ENCODE measurements at regions not wholly inside any gene's neighbourhood (a gene's known extent, or its start where the extent isn't known, plus 50 kb on each side); places are given as distances from the start of the nearest gene placed in this dataset.

GRCh38 chr7:64098-64915 lies 128.1 kb upstream of the FAM20C start:
- no peaks in the 10 kb centered on the region; the same call in 1 of the 2 replicates for H3K27me3 Mint-ChIP-seq (ENCODE audit: low read depth)
- CTCF ChIA-PET = interaction anchor here (0.6 to 3.1 kb wide), 23 partner anchors 9 to 203 kb away, joined by 3 to 13 read pairs (median 5); partner anchors contain the start of gene FAM20C
- peak; percentile 64 for DNase-seq (ENCODE audit: low spot score)
- no peaks in the 10 kb centered on the region for H3K9me3 Mint-ChIP-seq
- H3K36me3 Mint-ChIP-seq = no peaks in the 10 kb centered on the region
- H3K4me3 Mint-ChIP-seq = no peak overlapping the region
- H3K4me1 Mint-ChIP-seq = peaks cover 31% of the 10 kb centered on the region
- POLR2A ChIA-PET = no interaction called here
- no peak for TF ChIP-seq E2F4 (CRISPR knock-in tag; IDR thresholded peaks at IDR 0.05; ENCODE audit: borderline replicate concordance, low read depth)
- H3K27ac Mint-ChIP-seq = no peak overlapping the region
- peak; percentile 75 for ATAC-seq

DNA sequence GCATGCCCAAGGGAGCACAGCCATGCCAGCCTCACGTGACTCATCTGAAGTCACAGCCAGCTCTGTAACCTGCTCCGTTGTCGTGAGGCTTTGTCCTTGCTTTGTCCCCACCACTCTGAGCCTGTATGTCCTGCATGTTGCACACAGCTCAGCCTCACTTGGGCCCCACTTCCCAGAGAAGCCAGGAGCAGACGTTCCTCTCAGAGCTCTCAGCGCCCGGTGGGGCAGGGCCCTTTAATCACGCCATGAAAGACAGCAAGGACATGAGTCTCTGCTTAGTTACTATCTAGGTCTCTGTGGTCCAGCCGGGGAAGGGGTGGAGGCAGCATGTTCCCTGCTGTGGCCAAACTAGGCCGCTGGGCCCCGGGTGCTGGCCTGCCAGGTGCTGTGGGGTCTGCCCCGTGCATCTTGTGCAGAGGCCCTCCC lies 127.4 kb upstream of the FAM20C start:
- CTCF ChIA-PET = interaction anchor here (0.8 to 2.9 kb wide), 8 partner anchors 21 to 202 kb away, joined by 3 to 13 read pairs (median 6); no protein-coding TSS in a partner anchor
- no peak overlapping the region for H3K4me3 Mint-ChIP-seq
- POLR2A ChIA-PET = no interaction called here
- TF ChIP-seq NR1H2 (CRISPR knock-in tag; IDR thresholded peaks at IDR 0.05) = no peak
- no peak for TF ChIP-seq ZNF138 (CRISPR knock-in tag; conservative IDR thresholded peaks at IDR 0.05)
- no peak for TF ChIP-seq NFYB (CRISPR knock-in tag; conservative IDR thresholded peaks at IDR 0.05; ENCODE audit: low read depth)
- no peak for TF ChIP-seq FOXP1 (CRISPR knock-in tag; IDR thresholded peaks at IDR 0.05; ENCODE audit: borderline replicate concordance)
- TF ChIP-seq NFE2L1 (CRISPR knock-in tag; IDR thresholded peaks at IDR 0.05) = no peak
- TF ChIP-seq ZNF532 (CRISPR knock-in tag; IDR thresholded peaks at IDR 0.05; ENCODE audit: borderline replicate concordance) = no peak
- TF ChIP-seq, protein P1, sequence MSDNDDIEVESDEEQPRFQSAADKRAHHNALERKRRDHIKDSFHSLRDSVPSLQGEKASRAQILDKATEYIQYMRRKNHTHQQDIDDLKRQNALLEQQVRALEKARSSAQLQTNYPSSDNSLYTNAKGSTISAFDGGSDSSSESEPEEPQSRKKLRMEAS (CRISPR knock-in tag; IDR thresholded peaks at IDR 0.05) = no peak
- no peak for TF ChIP-seq ZNF281 (CRISPR knock-in tag; IDR thresholded peaks at IDR 0.05)
- TF ChIP-seq ZNF423 (CRISPR knock-in tag; IDR thresholded peaks at IDR 0.05) = no peak
- TF ChIP-seq CREB1 (CRISPR knock-in tag; IDR thresholded peaks at IDR 0.05) = no peak
- TF ChIP-seq FOXK1 (CRISPR knock-in tag; IDR thresholded peaks at IDR 0.05) = no peak
- TF ChIP-seq KAT7 (CRISPR knock-in tag; IDR thresholded peaks at IDR 0.05; ENCODE audit: borderline replicate concordance) = no peak
- no peak for TF ChIP-seq JAZF1 (CRISPR knock-in tag; IDR thresholded peaks at IDR 0.05)
- TF ChIP-seq CDX4 (CRISPR knock-in tag; IDR thresholded peaks at IDR 0.05; ENCODE audit: borderline replicate concordance) = no peak
- no peak for TF ChIP-seq ZNF317 (CRISPR knock-in tag; IDR thresholded peaks at IDR 0.05; ENCODE audit: borderline replicate concordance, low read depth)
- no peak for TF ChIP-seq AR (CRISPR knock-in tag; IDR thresholded peaks at IDR 0.05)
- no peaks in the 10 kb centered on the region for H3K36me3 Mint-ChIP-seq
- H3K27ac Mint-ChIP-seq = no peak overlapping the region
- H3K27me3 Mint-ChIP-seq (ENCODE audit: low read depth) = no peaks in the 10 kb centered on the region; the same call in 1 of the 2 replicates
- no peaks in the 10 kb centered on the region for H3K9me3 Mint-ChIP-seq
- DNase-seq (ENCODE audit: low spot score) (no peak), ATAC-seq (no peak)
- peaks cover 24% of the 10 kb centered on the region for H3K4me1 Mint-ChIP-seq
